Caco-2 (cell line): ENCODE measurements at regions not wholly inside any gene's neighbourhood (a gene's known extent, or its start where the extent isn't known, plus 50 kb on each side); places are given as distances from the start of the nearest gene placed in this dataset.

Experiments used
- BruUV-seq: library from RNA; stranded (reverse); fragments of 400-500 nt; replicated peaks from 2 replicates; lab custom pipeline; 2021; lab: Mats Ljungman, UMichigan
- CTCF ChIA-PET: fragments of 300-600 bp; sonication (Branson Sonifier 250); formaldehyde crosslinking; loops from one replicate; lab custom pipeline; 2022; ENCODE audit warnings: antibody characterized with exemption; lab: Charles Lee
- POLR2A ChIA-PET: fragments of 300-600 bp; sonication (Branson Sonifier 250); formaldehyde crosslinking; loops from one replicate; lab custom pipeline; 2022; ENCODE audit warnings: antibody characterized with exemption; lab: Charles Lee
- DNase-seq, 2 experiments: peaks; one replicate each; pipeline versions ENCODE4 v3.0.0 to v3.0.0-alpha.2; 2020 to 2022
- H3K27me3 ChIP-seq: replicated peaks from 2 replicates; pipeline ENCODE4 v1.6.0; 2011; ENCODE audit warnings: low read length; ENCODE audit not compliant: control insufficient read depth, insufficient read depth
- H3K36me3 ChIP-seq: 2 replicates; pipeline ENCODE4 v1.5.1; 2011; ENCODE audit warnings: low read length; ENCODE audit not compliant: control insufficient read depth, insufficient read depth
- H3K4me1 ChIP-seq: fragments of 250-450 bp; sonication (Bioruptor Pico); 2 replicates; pipeline ENCODE4 v1.5.1; 2020; ENCODE audit warnings: mild to moderate bottlenecking
- H3K4me3 ChIP-seq: 2 replicates; pipeline ENCODE4 v1.5.1; 2011; ENCODE audit warnings: low read depth, mild to moderate bottlenecking, control low read depth, low read length
- H3K9me3 ChIP-seq: fragments of 250-450 bp; sonication (Bioruptor Pico); 2 replicates; pipeline ENCODE4 v1.5.1; 2020; ENCODE audit warnings: mild to moderate bottlenecking, moderate library complexity
- H3K27ac Mint-ChIP-seq: one replicate; pipeline ENCODE4 v1.8.0; 2022; ENCODE audit warnings: mixed read lengths; ENCODE audit not compliant: unreplicated experiment
- H3K27me3 Mint-ChIP-seq: one replicate; pipeline ENCODE4 v1.8.0; 2022; ENCODE audit warnings: mixed read lengths; ENCODE audit not compliant: insufficient read depth, unreplicated experiment
- H3K36me3 Mint-ChIP-seq: one replicate; pipeline ENCODE4 v1.8.0; 2022; ENCODE audit warnings: mild to moderate bottlenecking, mixed read lengths; ENCODE audit not compliant: insufficient read depth, unreplicated experiment
- H3K4me1 Mint-ChIP-seq: one replicate; pipeline ENCODE4 v1.8.0; 2022; ENCODE audit warnings: low read depth, mixed read lengths; ENCODE audit not compliant: unreplicated experiment
- H3K4me3 Mint-ChIP-seq: one replicate; pipeline ENCODE4 v1.8.0; 2022; ENCODE audit warnings: mild to moderate bottlenecking, moderate library complexity, mixed read lengths; ENCODE audit not compliant: unreplicated experiment
- H3K9me3 Mint-ChIP-seq: one replicate; pipeline ENCODE4 v1.8.0; 2022; ENCODE audit warnings: mixed read lengths; ENCODE audit not compliant: unreplicated experiment
- CTCF ChIP-seq, 2 experiments: fragments of 200-600 bp in 1 of 2; IDR thresholded peaks; 1 replicate in 1 of 2; 2 replicates in 1 of 2; pipeline versions ENCODE4 v1.5.1 to v1.8.0; 2011 to 2022; ENCODE audit warnings: antibody characterized with exemption in 1 of 2, control low read depth in 1 of 2, inconsistent platforms in 1 of 2, low read depth in 1 of 2, low read length in 1 of 2, mild to moderate bottlenecking in 1 of 2, moderate library complexity in 1 of 2; ENCODE audit not compliant: insufficient read depth in 1 of 2, severe bottlenecking in 1 of 2, unreplicated experiment in 1 of 2
- intact Hi-C: fragments of 100-400 bp; cut with micrococcal nuclease; formaldehyde crosslinking; loops from one replicate; pipeline ENCODE4 v1.10.0; 2022; ENCODE audit not compliant: unreplicated experiment

- H3K27me3 ChIP-seq = no peaks in the 10 kb centered on the region
- ChIA-PET POLR2A (no interaction called here), CTCF (no interaction called here)
- H3K4me1 ChIP-seq = no peaks in the 10 kb centered on the region
- Mint-ChIP-seq H3K9me3 (no peaks in the 10 kb centered on the region), H3K4me3 (no peak overlapping the region), H3K27ac (no peak overlapping the region), H3K4me1 (peaks cover 7% of the 10 kb centered on the region), H3K27me3 (no peaks in the 10 kb centered on the region), H3K36me3 (peaks cover 6% of the 10 kb centered on the region)
- no peak for DNase-seq
- no peaks in the 10 kb centered on the region for H3K36me3 ChIP-seq
- no peak overlapping the region for H3K4me3 ChIP-seq
- H3K9me3 ChIP-seq = no peaks in the 10 kb centered on the region
- intact Hi-C loops = no loop called here
- TF ChIP-seq CTCF (IDR thresholded peaks at IDR 0.05; ENCODE audit: insufficient read depth in 1 of 2, low read depth in 1 of 2, low read length in 1 of 2, severe bottlenecking in 1 of 2, unreplicated experiment in 1 of 2) = no peak
- BruUV-seq = no TSS peak
Observed at GRCh38 chr9:95756101-95756500, 119.4 kb upstream of the ERCC6L2 start.

GRCh38 chr9:95755421-95755730, 120.1 kb upstream of the ERCC6L2 start:
- no peak overlapping the region for H3K27ac Mint-ChIP-seq
- no peak for DNase-seq
- no peaks in the 10 kb centered on the region for H3K9me3 Mint-ChIP-seq
- BruUV-seq = no TSS peak
- TF ChIP-seq CTCF (IDR thresholded peaks at IDR 0.05; ENCODE audit: insufficient read depth in 1 of 2, low read depth in 1 of 2, low read length in 1 of 2, severe bottlenecking in 1 of 2, unreplicated experiment in 1 of 2) = no peak
- peaks cover 7% of the 10 kb centered on the region for H3K4me1 Mint-ChIP-seq
- Histone ChIP-seq H3K9me3 (no peaks in the 10 kb centered on the region), H3K4me1 (no peaks in the 10 kb centered on the region), H3K4me3 (no peak overlapping the region), H3K36me3 (no peaks in the 10 kb centered on the region), H3K27me3 (no peaks in the 10 kb centered on the region)
- no peaks in the 10 kb centered on the region for H3K27me3 Mint-ChIP-seq
- peaks cover 6% of the 10 kb centered on the region for H3K36me3 Mint-ChIP-seq
- intact Hi-C loops = no loop called here
- CTCF ChIA-PET = no interaction called here
- POLR2A ChIA-PET = no interaction called here
- no peak overlapping the region for H3K4me3 Mint-ChIP-seq

- CTCF ChIA-PET = no interaction called here
- Histone ChIP-seq H3K9me3 (no peaks in the 10 kb centered on the region), H3K36me3 (no peaks in the 10 kb centered on the region), H3K4me1 (no peaks in the 10 kb centered on the region), H3K4me3 (no peak overlapping the region), H3K27me3 (no peaks in the 10 kb centered on the region)
- TF ChIP-seq CTCF (IDR thresholded peaks at IDR 0.05; ENCODE audit: insufficient read depth in 1 of 2, low read depth in 1 of 2, low read length in 1 of 2, severe bottlenecking in 1 of 2, unreplicated experiment in 1 of 2) = no peak
- no peak for DNase-seq
- BruUV-seq = no TSS peak
- Mint-ChIP-seq H3K36me3 (peaks cover 6% of the 10 kb centered on the region), H3K27ac (no peak overlapping the region), H3K4me3 (no peak overlapping the region), H3K9me3 (no peaks in the 10 kb centered on the region), H3K4me1 (peaks cover 7% of the 10 kb centered on the region), H3K27me3 (no peaks in the 10 kb centered on the region)
- POLR2A ChIA-PET = no interaction called here
- intact Hi-C loops = no loop called here
Observed at GRCh38 chr9:95754533-95755420, 120.7 kb upstream of the ERCC6L2 start.
